ENCODE measurements at regions not wholly inside any gene's neighbourhood (a gene's known extent, or its start where the extent isn't known, plus 50 kb on each side); places are given as distances from the start of the nearest gene placed in this dataset.
A peak's percentile ranks its signal among the peaks of the same experiment; 100 is the strongest.
"Not testable (repeated sequence)": the region's sequence is repeated elsewhere in the genome, so short reads cannot be mapped to it uniquely, and the experiment has no call there.

- no peak for DNase-seq
These were observed 108.4 kb downstream of the MINAR1 start for GRCh38 chr15:79540551-79540950.

- no peak for DNase-seq
These were observed 109.1 kb downstream of the MINAR1 start for GRCh38 chr15:79541196-79541595.

- DNase-seq, result no peak
These were observed 111.0 kb downstream of the MINAR1 start for GRCh38 chr15:79543097-79543496.

DNA sequence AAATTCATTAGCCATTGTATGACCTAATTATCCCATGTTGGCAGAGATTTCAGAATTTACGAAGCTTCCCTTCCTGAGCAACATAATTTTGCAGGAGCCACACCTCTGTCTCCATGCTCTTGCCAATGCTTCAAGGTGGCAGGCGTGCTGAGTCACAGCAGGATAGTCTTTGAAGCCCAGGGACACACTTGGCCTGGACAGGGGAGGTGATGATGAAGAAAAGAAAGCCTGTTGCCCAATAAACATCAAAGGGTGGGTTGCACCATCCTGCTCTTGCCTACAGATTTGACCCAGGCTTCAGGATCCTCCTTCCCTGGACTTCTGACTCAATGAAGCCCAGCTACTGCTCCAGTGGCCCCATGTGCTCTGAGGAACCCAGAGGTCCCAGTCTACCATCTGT lies 117.1 kb downstream of the MINAR1 start:
- no peak for DNase-seq

DNA sequence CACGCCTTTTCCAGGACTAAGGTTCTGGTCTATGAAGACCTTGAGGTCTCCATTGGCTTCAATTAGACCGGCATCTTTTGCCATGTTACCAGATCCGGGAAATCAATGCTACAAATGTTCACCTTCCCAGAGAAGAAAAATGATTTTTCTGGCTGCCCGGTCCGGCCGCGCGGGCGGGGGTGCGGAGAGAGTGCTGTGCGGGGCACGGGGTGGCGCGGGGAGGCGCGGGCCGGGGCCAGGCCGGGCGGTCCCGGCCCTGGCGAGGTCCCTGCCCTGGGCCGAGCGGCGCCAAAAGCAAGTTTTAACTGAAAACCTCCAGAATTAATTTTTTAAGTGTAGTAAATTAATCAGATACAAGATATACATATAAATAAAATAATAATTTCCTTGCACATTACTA lies 128.2 kb downstream of the MINAR1 start:
- DNase-seq, result no peak

GRCh38 chr15:79561982-79562381 lies 129.8 kb downstream of the MINAR1 start:
- no peak for DNase-seq

DNA sequence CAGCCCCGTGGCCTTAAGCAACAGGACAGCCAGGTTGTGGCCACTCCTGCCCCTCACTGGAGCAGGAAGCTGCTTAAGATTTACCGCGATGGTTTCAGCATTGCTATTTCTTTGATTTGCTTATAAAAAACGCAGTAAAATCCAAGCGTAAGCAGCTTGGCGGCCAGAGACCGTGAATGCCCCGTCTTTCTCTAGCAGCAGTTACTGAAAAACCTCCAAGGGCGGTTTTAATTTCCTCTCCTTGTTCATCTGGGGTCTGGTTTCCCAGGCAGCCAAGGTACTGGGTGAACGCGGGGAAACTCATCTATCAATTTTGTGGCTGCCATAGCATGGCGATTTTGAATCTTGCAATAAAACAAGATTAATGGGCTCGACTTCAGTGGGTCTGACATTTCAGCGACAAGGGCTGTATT lies 130.3 kb downstream of the MINAR1 start:
- no peak for DNase-seq

GRCh38 chr15:79562899-79563298 lies 130.8 kb downstream of the MINAR1 start:
- DNase-seq, result no peak

DNA sequence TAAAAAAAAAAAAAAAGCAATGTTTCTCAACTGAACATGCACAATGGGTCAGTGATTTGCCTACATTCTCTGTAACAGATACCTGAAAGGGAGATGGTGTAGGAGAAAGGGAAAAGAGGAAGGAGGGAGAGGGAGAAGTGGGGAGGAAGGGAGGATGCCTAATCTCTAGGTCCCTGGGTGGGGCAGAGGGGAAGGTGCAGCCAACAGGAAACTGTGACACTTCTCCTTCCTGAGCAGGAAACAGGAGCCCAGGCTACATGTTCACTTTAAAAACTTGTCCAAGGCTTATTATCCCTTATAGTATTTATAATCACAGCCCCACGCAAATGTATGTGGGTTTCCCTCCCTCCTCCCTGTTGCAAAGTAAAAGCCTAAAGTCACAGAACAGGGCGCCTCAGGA lies 137.9 kb downstream of the MINAR1 start:
- DNase-seq, result no peak

DNA sequence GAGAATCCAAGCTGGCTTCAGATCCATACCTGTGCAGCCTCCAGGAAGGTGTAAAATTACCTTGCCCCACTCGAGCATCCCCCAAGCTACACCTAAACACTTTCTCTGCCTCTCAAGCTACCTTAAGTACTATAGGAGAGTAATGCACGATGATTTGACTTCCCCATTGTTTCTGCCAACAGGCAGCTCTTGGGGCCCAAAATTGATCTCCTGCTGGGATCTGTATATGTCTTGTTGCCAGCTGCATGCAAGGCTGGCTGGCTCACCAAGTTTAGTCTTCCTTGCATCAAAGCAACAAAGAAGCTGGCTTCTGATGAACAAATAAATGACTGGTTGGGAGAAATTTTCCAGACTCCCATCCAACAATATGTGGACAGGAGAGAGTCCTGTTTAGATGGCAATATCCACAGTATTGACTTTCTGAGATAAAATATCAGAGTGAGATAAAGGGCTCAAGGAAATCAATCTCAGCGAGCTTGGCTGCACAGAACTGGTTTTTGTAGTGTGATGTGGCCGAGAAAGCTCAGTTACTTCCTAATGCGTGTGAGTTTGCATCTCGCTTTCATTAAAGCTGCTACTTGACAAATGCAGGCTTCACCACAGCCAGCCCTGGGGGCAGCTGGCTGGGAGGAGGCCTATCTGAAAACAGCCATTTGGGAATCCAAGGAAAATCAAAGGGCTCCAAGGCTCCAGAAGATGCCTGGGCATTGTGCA lies 140.7 kb downstream of the MINAR1 start:
- DNase-seq, result no peak

DNA sequence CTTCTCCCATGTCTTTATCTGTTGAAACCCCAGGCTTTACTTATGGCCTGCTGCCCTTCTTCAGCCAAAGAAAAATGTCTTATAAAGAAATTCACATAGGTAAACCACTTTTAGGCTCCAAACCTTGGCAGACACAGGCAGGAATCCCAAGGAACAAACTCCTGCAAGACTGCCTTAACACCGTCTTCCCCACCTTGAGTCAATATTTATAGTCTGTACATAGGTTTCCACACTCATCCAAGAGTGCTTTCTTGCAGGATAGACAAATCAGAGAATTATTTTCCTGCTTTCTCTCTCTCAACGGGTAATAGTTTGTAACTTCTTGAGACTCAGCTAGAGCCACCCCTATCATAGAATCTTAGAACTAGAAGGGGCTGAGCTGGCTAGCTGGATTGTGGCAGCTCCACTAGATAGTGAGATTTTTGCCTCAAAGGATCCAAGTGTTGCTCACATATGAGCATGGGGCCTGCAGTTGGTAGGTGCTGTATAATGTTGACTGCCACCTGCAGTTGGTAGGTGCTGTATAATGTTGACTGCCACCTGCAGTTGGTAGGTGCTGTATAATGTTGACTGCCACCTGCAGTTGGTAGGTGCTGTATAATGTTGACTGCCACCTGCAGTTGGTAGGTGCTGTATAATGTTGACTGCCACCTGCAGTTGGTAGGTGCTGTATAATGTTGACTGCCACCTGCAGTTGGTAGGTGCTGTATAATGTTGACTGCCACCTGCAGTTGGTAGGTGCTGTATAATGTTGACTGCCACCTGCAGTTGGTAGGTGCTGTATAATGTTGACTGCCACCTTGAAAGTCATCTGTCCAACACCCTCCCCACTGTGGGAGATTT lies 142.5 kb downstream of the MINAR1 start:
- DNase-seq, result not testable (repeated sequence)

- no peak for DNase-seq
These were observed 150.5 kb downstream of the MINAR1 start for GRCh38 chr15:79582650-79583049.

- no peak for DNase-seq
These were observed 160.0 kb downstream of the MINAR1 start for GRCh38 chr15:79592126-79592525.

GRCh38 chr15:79593119-79593869 lies 161.2 kb downstream of the MINAR1 start:
- no peak for DNase-seq

DNA sequence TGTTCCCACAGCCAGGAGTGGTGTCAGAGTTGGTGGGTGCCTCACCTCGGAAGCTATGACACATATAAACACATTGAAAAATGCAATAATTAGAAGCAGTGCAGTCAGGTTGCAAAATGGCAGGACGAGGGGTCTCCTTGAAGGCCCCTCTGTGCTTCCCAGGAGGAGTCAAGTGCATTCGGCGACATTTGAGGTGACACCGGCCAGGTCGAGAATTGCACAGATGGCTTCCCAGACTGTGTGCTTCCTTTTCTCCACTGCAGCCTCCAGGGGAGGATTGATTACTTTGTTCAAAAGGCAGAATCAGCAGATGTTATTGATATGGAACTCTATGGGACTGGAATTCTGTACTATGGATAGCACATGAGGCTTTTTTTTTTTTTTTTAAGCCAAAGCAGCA lies 163.2 kb downstream of the MINAR1 start:
- no peak for DNase-seq

DNA sequence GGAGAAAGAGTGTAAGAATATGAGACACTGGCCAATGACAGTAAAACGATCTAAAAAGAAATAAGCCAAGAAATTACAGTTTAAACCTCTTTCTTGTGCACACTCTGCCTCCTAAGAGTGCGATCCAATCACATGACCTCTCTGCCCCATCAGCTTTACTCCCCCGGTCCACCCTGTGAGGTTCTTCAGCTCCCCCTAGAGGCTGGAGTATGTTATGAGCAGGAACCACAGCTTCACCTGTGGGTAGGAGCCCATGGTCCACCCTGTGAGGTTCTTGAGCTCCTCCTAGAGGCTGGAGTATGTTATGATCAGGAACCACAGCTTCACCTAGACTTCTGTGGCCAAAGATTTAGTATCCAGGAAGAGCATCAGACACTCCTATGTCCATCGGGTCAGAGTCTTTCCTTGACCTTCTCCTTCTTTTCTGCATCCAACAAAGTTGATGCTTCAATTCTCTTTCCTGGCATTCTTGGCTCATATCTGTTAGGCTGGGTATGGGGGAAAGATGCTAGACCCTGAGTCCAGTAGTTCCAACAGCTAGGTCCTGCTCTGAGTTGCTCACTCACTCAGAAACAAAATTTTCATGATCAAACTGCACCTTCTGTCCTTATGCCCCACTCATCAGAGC lies 164.0 kb downstream of the MINAR1 start:
- peak; percentile 58 for DNase-seq

- no peak for DNase-seq
These were observed 166.5 kb downstream of the MINAR1 start for GRCh38 chr15:79598639-79599038.

DNA sequence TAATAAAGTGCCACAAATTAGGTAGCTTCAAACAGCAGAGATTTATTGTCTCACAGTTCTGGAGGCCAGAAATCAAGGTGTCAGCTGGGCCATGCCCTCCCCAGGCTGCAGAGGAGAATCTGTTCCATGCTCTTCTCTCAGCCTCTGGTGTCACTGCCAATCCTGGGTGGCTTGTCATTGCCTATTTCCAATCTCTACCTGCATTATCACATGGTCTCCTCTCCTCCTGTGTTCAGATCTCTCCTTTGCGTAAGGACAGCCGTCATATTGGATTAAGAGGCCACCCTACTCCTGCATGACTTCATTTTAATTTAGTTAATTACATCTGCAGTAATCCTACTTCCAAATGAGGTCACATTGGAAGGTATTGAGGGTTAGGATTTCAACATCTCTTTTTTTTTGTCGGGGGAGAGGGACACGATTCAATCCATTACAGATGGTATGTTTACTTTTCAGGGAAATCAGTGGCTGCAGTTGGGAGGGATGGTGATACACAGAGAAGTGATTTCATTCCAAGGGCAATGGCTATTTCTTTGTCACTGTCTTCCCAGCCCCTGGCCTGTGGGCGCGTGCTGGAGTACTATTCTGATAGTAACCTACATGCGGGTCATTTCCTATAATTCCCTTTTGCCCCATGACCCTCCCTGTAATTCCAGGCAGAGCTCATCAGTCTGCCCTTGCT lies 169.4 kb downstream of the MINAR1 start:
- no peak for DNase-seq

GRCh38 chr15:79602180-79602579 lies 170.0 kb downstream of the MINAR1 start:
- DNase-seq, result no peak

DNA sequence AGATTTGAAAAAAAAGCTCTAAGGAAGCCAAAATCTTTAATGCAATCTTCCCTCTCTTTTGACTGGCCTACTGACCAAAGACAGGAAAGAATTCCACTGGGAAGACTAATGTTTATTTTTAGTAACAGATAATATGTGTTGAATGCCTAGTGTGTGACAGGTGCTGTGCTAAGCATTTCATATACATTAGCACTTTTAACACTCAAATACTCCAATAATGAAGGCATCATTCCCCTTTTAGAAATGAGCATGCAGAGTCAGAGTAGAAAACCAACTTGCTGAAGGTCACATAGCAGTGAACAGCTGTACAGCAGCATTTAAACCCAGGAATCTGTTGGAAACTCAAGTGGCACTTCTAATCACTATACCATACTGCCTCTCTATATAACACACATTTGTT lies 170.6 kb downstream of the MINAR1 start:
- no peak for DNase-seq

DNA sequence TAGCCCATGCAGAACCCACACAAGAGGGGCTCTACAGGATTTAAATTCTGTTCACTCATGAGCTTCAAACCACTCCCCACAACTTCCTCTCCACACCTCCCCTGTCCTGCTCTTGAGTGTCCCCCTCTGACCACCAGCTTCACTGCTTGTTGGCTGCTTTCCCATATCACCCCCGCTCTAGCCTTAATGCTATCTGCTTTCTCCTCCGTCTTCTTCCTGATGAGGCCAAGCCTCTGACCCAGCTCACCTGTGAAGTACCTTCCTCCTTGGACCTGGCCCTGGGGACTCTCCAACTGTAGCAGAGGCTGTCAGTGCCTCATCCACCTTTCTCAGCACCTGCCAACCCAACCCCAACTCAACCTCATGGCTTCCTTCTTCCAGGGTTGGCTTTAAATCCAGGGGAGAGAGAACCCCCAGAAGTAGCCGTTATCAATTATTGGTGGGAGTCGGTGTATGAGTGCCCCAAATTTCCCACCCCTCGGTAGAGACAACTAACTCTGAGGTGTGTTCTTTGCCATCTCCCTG lies 174.8 kb downstream of the MINAR1 start:
- DNase-seq, result no peak

Data from NCI-H446 treated with DMSO at 0.1 percent for 48 hours (cell line).